ENCODE measurements at regions not wholly inside any gene's neighbourhood (a gene's known extent, or its start where the extent isn't known, plus 50 kb on each side); places are given as distances from the start of the nearest gene placed in this dataset.

DNA sequence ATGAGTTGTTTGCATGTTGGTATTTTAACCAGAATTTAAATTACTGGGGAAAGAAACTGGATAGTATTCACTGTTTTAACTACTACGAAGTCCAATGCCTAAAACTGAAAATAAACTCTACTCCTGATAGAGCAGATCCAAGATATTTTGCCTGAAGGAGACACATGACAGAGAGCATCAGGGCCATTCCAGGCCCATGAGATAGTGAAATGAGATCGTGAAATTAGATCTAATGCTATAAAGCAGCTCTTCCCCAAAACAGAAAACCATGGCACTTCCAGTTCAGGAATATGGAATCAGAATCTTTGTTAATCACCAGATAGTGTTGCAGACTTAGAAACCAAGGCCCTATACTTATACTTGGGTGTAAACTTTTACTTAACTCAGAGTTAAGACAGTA lies 124.3 kb upstream of the CACNA2D1 start:
- no peak overlapping the region for H3K4me3 ChIP-seq
- no peaks in the 10 kb centered on the region for H3K36me3 ChIP-seq
- DNase-seq, result no peak
- TF ChIP-seq EP300 (IDR thresholded peaks at IDR 0.05), result no peak
- no peak for TF ChIP-seq POLR2AphosphoS5 (IDR thresholded peaks at IDR 0.05)
- TF ChIP-seq POLR2A (IDR thresholded peaks at IDR 0.05), result no peak
- no peak for TF ChIP-seq CTCF (IDR thresholded peaks at IDR 0.05)
- intact Hi-C loops (cut with DNase I), result no loop called here
- H3K9me3 ChIP-seq, result no peaks in the 10 kb centered on the region
- 78 to 87% methylated on average over 2 of the region's 2 CpGs for WGBS, 2 donors
- H3K27ac ChIP-seq, result no peak overlapping the region
- no peaks in the 10 kb centered on the region for H3K27me3 ChIP-seq
- H3K4me1 ChIP-seq, result peaks cover 0 to 7% (median 4%) of the 10 kb centered on the region in 4 donors

GRCh38 chr7:82567356-82567755 lies 123.8 kb upstream of the CACNA2D1 start:
- H3K4me3 ChIP-seq, result no peak overlapping the region
- H3K27ac ChIP-seq, result no peak overlapping the region
- 67 to 68% methylated on average over 2 of the region's 2 CpGs for WGBS, 2 donors
- no peak for TF ChIP-seq CTCF (IDR thresholded peaks at IDR 0.05)
- TF ChIP-seq POLR2A (IDR thresholded peaks at IDR 0.05), result no peak
- no peak for TF ChIP-seq EP300 (IDR thresholded peaks at IDR 0.05)
- TF ChIP-seq POLR2AphosphoS5 (IDR thresholded peaks at IDR 0.05), result no peak
- H3K27me3 ChIP-seq, result no peaks in the 10 kb centered on the region
- no peak for DNase-seq
- intact Hi-C loops (cut with DNase I), result no loop called here
- no peaks in the 10 kb centered on the region for H3K9me3 ChIP-seq
- H3K36me3 ChIP-seq, result no peaks in the 10 kb centered on the region
- peaks cover 0 to 7% (median 4%) of the 10 kb centered on the region in 4 donors for H3K4me1 ChIP-seq

- no peak for DNase-seq
- no peak overlapping the region for H3K4me3 ChIP-seq
- TF ChIP-seq EP300 (IDR thresholded peaks at IDR 0.05) (no peak), POLR2A (IDR thresholded peaks at IDR 0.05) (no peak), CTCF (IDR thresholded peaks at IDR 0.05) (no peak), POLR2AphosphoS5 (IDR thresholded peaks at IDR 0.05) (no peak)
- no peaks in the 10 kb centered on the region for H3K36me3 ChIP-seq
- H3K9me3 ChIP-seq, result no peaks in the 10 kb centered on the region
- peaks cover 0 to 7% (median 3%) of the 10 kb centered on the region in 4 donors for H3K4me1 ChIP-seq
- H3K27me3 ChIP-seq, result no peaks in the 10 kb centered on the region
- intact Hi-C loops (cut with DNase I), result no loop called here
- WGBS, 2 donors, result 54 to 62% methylated on average over 1 of the region's 1 CpG
- no peak overlapping the region for H3K27ac ChIP-seq
Observed at GRCh38 chr7:82566752-82567151, 123.2 kb upstream of the CACNA2D1 start.

- WGBS, 2 donors, result 88 to 93% methylated on average over 2 of the region's 2 CpGs
Observed at GRCh38 chr7:82562716-82563404, 119.3 kb upstream of the CACNA2D1 start.

More at GRCh38 chr7:82562716-82563404, 119.3 kb upstream of the CACNA2D1 start:
- H3K4me1 ChIP-seq, result peaks cover 0 to 14% (median 6%) of the 10 kb centered on the region in 4 donors
- no peak for DNase-seq
- no peak overlapping the region for H3K27ac ChIP-seq
- TF ChIP-seq POLR2A (IDR thresholded peaks at IDR 0.05) (no peak), POLR2AphosphoS5 (IDR thresholded peaks at IDR 0.05) (no peak), CTCF (IDR thresholded peaks at IDR 0.05) (no peak), EP300 (IDR thresholded peaks at IDR 0.05) (no peak)
- intact Hi-C loops (cut with DNase I), result no loop called here
- no peaks in the 10 kb centered on the region for H3K27me3 ChIP-seq
- H3K4me3 ChIP-seq, result no peak overlapping the region
- H3K36me3 ChIP-seq, result no peaks in the 10 kb centered on the region
- H3K9me3 ChIP-seq, result no peaks in the 10 kb centered on the region
